ENCODE measurements at regions not wholly inside any gene's neighbourhood (a gene's known extent, or its start where the extent isn't known, plus 50 kb on each side); places are given as distances from the start of the nearest gene placed in this dataset.

GRCh38 chr10:108490944-108491343 lies 1326.4 kb upstream of the SORCS1 start:
- Mint-ChIP-seq H3K27me3 (no peaks in the 10 kb centered on the region), H3K4me3 (no peak overlapping the region), H3K36me3 (no peaks in the 10 kb centered on the region), H3K27ac (no peak overlapping the region), H3K9me3 (peaks cover 0 to 11% (median 5%) of the 10 kb centered on the region in 7 donors), H3K4me1 (no peaks in the 10 kb centered on the region)
- no peak for DNase-seq
- ATAC-seq (ENCODE audit: low read depth in 2 of 2) = no peak

DNA sequence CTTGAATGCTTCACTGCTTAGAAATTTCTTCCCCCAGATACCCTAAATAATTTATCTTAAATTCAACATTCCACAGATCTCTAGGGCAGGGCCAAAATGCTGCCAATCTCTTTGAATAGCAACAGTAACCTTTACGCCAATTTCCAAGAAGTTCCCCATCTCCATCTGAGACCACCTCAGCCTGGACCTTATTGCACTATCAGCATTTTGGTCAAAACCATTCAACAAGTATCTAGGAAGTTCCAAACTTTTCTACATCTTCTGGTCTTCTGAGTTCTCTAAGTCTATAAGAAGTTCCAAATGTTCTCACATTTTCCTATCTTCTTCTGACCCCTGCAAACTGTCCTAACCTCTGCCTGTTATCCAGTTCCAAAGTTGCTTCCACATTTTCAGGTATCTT lies 1306.9 kb upstream of the SORCS1 start:
- H3K9me3 Mint-ChIP-seq = peaks cover 2 to 19% (median 4%) of the 10 kb centered on the region in 7 donors
- peaks cover 0 to 2% (median 0%) of the 10 kb centered on the region in 3 donors for H3K4me1 Mint-ChIP-seq
- no peaks in the 10 kb centered on the region for H3K36me3 Mint-ChIP-seq
- no peak for ATAC-seq (ENCODE audit: low read depth in 2 of 2)
- H3K27me3 Mint-ChIP-seq = peaks cover 10 to 12% (median 11%) of the 10 kb centered on the region in 3 donors
- H3K27ac Mint-ChIP-seq = no peak overlapping the region
- no peak overlapping the region for H3K4me3 Mint-ChIP-seq
- no peak for DNase-seq

DNA sequence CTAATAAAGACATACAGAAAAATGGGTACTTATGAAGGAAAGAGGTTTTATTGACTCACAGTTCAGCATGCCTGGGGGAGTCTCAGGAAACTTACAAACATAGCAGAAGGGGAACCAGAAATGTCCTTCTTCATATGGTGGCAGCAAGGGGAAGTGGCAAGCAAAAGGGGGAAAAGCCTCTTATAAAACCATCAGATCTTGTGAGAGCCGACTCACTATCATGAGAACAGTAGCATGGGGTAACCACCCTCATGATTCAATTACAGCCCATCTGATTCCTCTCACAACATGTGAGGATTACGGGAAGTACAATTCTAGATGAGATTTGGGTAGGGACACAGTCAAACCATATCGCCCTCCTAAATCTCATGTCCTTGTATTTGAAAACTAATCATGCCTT lies 1305.4 kb upstream of the SORCS1 start:
- Mint-ChIP-seq H3K9me3 (peaks cover 0 to 19% (median 4%) of the 10 kb centered on the region in 7 donors), H3K4me1 (peaks cover 0 to 2% (median 0%) of the 10 kb centered on the region in 3 donors), H3K27me3 (peaks cover 10 to 12% (median 11%) of the 10 kb centered on the region in 3 donors), H3K27ac (no peak overlapping the region), H3K4me3 (no peak overlapping the region), H3K36me3 (no peaks in the 10 kb centered on the region)
- ATAC-seq (ENCODE audit: low read depth in 2 of 2) (no peak), DNase-seq (no peak)

- H3K4me1 Mint-ChIP-seq = peaks cover 0 to 2% (median 0%) of the 10 kb centered on the region in 3 donors
- peaks cover 10 to 20% (median 12%) of the 10 kb centered on the region in 3 donors for H3K27me3 Mint-ChIP-seq
- DNase-seq = no peak
- H3K9me3 Mint-ChIP-seq = peaks cover 0 to 13% (median 4%) of the 10 kb centered on the region in 7 donors
- H3K36me3 Mint-ChIP-seq = no peaks in the 10 kb centered on the region
- no peak overlapping the region for H3K4me3 Mint-ChIP-seq
- no peak for ATAC-seq (ENCODE audit: low read depth in 2 of 2)
- no peak overlapping the region for H3K27ac Mint-ChIP-seq
These were observed 1301.5 kb upstream of the SORCS1 start for GRCh38 chr10:108465871-108466641.

DNA sequence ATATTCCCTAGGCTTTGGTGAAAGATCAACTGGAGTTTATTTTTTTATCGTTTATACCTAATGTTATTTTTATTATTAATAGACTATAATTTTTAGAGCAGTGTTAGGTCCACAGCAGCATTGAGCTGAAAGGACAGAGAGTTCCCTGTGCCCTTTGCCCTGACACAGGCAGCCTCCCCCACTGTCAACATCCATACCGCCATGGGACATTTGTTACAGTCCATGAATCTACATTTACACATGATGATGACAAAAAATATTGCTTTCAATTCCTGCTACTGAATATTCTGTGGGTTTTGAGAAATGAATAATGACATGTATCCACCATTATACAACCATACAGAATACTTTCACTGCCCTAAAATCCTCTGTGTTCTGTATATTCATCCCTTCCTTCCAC lies 1297.5 kb upstream of the SORCS1 start:
- Mint-ChIP-seq H3K9me3 (peaks cover 0 to 5% (median 2%) of the 10 kb centered on the region in 7 donors), H3K4me1 (peaks cover 0 to 2% (median 0%) of the 10 kb centered on the region in 3 donors)
- ATAC-seq (ENCODE audit: low read depth in 2 of 2) = no peak

GRCh38 chr10:108454793-108455192 lies 1290.3 kb upstream of the SORCS1 start:
- H3K36me3 Mint-ChIP-seq = no peaks in the 10 kb centered on the region
- no peak for DNase-seq

More for the DNA sequence above, 1297.5 kb upstream of the SORCS1 start:
- Mint-ChIP-seq H3K36me3 (no peaks in the 10 kb centered on the region), H3K27ac (no peak overlapping the region), H3K4me3 (no peak overlapping the region), H3K27me3 (peaks cover 6 to 14% (median 6%) of the 10 kb centered on the region in 3 donors)
- no peak for DNase-seq

GRCh38 chr10:108454224-108454623 lies 1289.7 kb upstream of the SORCS1 start:
- no peak for ATAC-seq (ENCODE audit: low read depth in 2 of 2)
- Mint-ChIP-seq H3K27me3 (no peaks in the 10 kb centered on the region), H3K36me3 (no peaks in the 10 kb centered on the region), H3K4me1 (no peaks in the 10 kb centered on the region), H3K4me3 (no peak overlapping the region), H3K27ac (no peak overlapping the region), H3K9me3 (peaks cover 0 to 11% (median 3%) of the 10 kb centered on the region in 7 donors)
- no peak for DNase-seq

More at GRCh38 chr10:108454793-108455192, 1290.3 kb upstream of the SORCS1 start:
- H3K27me3 Mint-ChIP-seq = no peaks in the 10 kb centered on the region
- H3K27ac Mint-ChIP-seq = no peak overlapping the region
- H3K9me3 Mint-ChIP-seq = peaks cover 0 to 8% (median 3%) of the 10 kb centered on the region in 7 donors
- no peak for ATAC-seq (ENCODE audit: low read depth in 2 of 2)
- no peaks in the 10 kb centered on the region for H3K4me1 Mint-ChIP-seq
- no peak overlapping the region for H3K4me3 Mint-ChIP-seq

DNA sequence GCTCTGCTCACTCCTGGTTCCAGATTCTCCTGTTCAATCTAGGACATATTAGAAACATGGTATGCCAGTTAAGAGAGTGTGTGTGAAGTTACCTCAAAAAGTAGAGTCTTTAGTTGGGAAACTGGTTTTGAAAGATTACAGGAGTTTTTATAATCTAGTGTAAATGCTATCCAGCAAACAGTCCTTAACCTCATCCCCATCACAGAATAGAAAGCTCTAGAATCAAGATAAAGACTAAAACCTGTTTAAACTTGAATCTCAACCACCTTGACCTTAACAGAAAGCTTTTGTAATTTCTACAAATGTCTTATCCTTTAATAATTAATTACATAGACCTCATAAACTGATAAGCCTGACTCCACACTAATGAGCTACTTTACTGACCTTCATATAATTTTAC lies 1288.7 kb upstream of the SORCS1 start:
- Mint-ChIP-seq H3K4me3 (no peak overlapping the region), H3K27ac (no peak overlapping the region), H3K27me3 (no peaks in the 10 kb centered on the region), H3K36me3 (no peaks in the 10 kb centered on the region), H3K9me3 (peaks cover 0 to 11% (median 2%) of the 10 kb centered on the region in 7 donors), H3K4me1 (no peaks in the 10 kb centered on the region)
- ATAC-seq (ENCODE audit: low read depth in 2 of 2) (no peak), DNase-seq (no peak)

- H3K36me3 Mint-ChIP-seq = no peaks in the 10 kb centered on the region
- no peaks in the 10 kb centered on the region for H3K4me1 Mint-ChIP-seq
- ATAC-seq (ENCODE audit: low read depth in 2 of 2) (no peak), DNase-seq (no peak)
- H3K9me3 Mint-ChIP-seq = peaks cover 0 to 11% (median 2%) of the 10 kb centered on the region in 7 donors
- H3K4me3 Mint-ChIP-seq = no peak overlapping the region
- no peaks in the 10 kb centered on the region for H3K27me3 Mint-ChIP-seq
- no peak overlapping the region for H3K27ac Mint-ChIP-seq
These were observed 1288.0 kb upstream of the SORCS1 start for GRCh38 chr10:108452533-108452932.

- no peak overlapping the region for H3K4me3 Mint-ChIP-seq
- ATAC-seq (ENCODE audit: low read depth in 2 of 2) = no peak
- no peaks in the 10 kb centered on the region for H3K36me3 Mint-ChIP-seq
- H3K27ac Mint-ChIP-seq = no peak overlapping the region
- no peaks in the 10 kb centered on the region for H3K27me3 Mint-ChIP-seq
- no peaks in the 10 kb centered on the region for H3K4me1 Mint-ChIP-seq
- H3K9me3 Mint-ChIP-seq = peaks cover 0 to 7% (median 0%) of the 10 kb centered on the region in 7 donors
- no peak for DNase-seq
These were observed 1285.8 kb upstream of the SORCS1 start for GRCh38 chr10:108450280-108450679.

GRCh38 chr10:108445746-108446145 lies 1281.2 kb upstream of the SORCS1 start:
- DNase-seq (no peak), ATAC-seq (ENCODE audit: low read depth in 2 of 2) (no peak)
- Mint-ChIP-seq H3K36me3 (no peaks in the 10 kb centered on the region), H3K9me3 (peaks cover 0 to 5% (median 0%) of the 10 kb centered on the region in 7 donors), H3K4me3 (no peak overlapping the region), H3K4me1 (no peaks in the 10 kb centered on the region), H3K27ac (no peak overlapping the region), H3K27me3 (no peaks in the 10 kb centered on the region)

DNA sequence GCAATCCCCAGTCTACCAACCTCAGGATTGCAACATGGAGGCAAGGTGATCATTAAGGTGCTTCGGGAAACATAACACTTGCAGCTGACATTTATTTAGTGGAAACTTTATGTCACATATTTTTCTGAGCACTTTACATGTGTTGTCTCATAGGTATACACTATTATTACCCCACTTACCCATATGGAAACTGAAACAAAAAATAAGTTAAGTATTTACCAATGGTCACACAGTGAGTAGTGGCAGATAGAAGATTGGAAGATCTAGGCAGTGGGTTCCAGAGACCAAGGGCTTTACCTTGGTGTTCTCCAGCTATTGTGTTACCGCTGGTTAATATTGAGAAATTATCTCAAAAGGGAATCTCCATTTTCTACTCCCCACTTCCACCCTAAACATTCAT lies 1279.1 kb upstream of the SORCS1 start:
- DNase-seq = no peak

GRCh38 chr10:108439397-108439796 lies 1274.9 kb upstream of the SORCS1 start:
- peaks cover 0 to 4% (median 0%) of the 10 kb centered on the region in 3 donors for H3K27me3 Mint-ChIP-seq
- H3K4me1 Mint-ChIP-seq = no peaks in the 10 kb centered on the region
- DNase-seq (no peak), ATAC-seq (ENCODE audit: low read depth in 2 of 2) (no peak)
- peaks cover 0 to 13% (median 1%) of the 10 kb centered on the region in 7 donors for H3K9me3 Mint-ChIP-seq
- H3K36me3 Mint-ChIP-seq = no peaks in the 10 kb centered on the region
- H3K27ac Mint-ChIP-seq = no peak overlapping the region
- no peak overlapping the region for H3K4me3 Mint-ChIP-seq

More for the DNA sequence above, 1279.1 kb upstream of the SORCS1 start:
- no peak overlapping the region for H3K4me3 Mint-ChIP-seq
- H3K27ac Mint-ChIP-seq = no peak overlapping the region
- peaks cover 0 to 3% (median 1%) of the 10 kb centered on the region in 7 donors for H3K9me3 Mint-ChIP-seq
- H3K27me3 Mint-ChIP-seq = no peaks in the 10 kb centered on the region
- H3K36me3 Mint-ChIP-seq = no peaks in the 10 kb centered on the region
- no peak for ATAC-seq (ENCODE audit: low read depth in 2 of 2)
- no peaks in the 10 kb centered on the region for H3K4me1 Mint-ChIP-seq

- no peaks in the 10 kb centered on the region for H3K36me3 Mint-ChIP-seq
- H3K4me3 Mint-ChIP-seq = no peak overlapping the region
- no peaks in the 10 kb centered on the region for H3K4me1 Mint-ChIP-seq
- no peak for ATAC-seq (ENCODE audit: low read depth in 2 of 2)
- DNase-seq = no peak
- peak overlapping the region in 1 of 6 donors; percentile 58 for H3K27ac Mint-ChIP-seq
- peaks cover 0 to 4% (median 0%) of the 10 kb centered on the region in 3 donors for H3K27me3 Mint-ChIP-seq
- peaks cover 0 to 17% (median 4%) of the 10 kb centered on the region in 7 donors for H3K9me3 Mint-ChIP-seq
These were observed 1271.6 kb upstream of the SORCS1 start for GRCh38 chr10:108436096-108436495.

Data from naive B cell (primary cell).